HCT116 (cell line): ENCODE measurements at regions not wholly inside any gene's neighbourhood (a gene's known extent, or its start where the extent isn't known, plus 50 kb on each side); places are given as distances from the start of the nearest gene placed in this dataset.

Experiments
- ATAC-seq: fragments of 200-7000 bp; cut with Tn5 transposase; 2 replicates; pipeline ENCODE4 v1.9.1; 2020; ENCODE audit warnings: mild to moderate bottlenecking, moderate library complexity
- BruUV-seq: library from RNA; stranded (reverse); fragments of 400-500 nt; replicated peaks from 2 replicates; lab custom pipeline; 2021; lab: Mats Ljungman, UMichigan
- CTCF ChIA-PET: fragments of 300-600 bp; sonication (Branson Sonifier 250); formaldehyde crosslinking; loops from one replicate; lab custom pipeline; 2021; ENCODE audit warnings: antibody characterized with exemption; lab: Charles Lee
- POLR2A ChIA-PET: fragments of 300-600, 350-600 bp; sonication (Branson Sonifier 250); formaldehyde crosslinking; loops from one replicate; lab custom pipeline; 2021; ENCODE audit warnings: antibody characterized with exemption; lab: Charles Lee
- RAD21 ChIA-PET, 2 experiments: fragments of 300-600 bp; sonication (Branson Sonifier 250); formaldehyde crosslinking; loops; one replicate each; lab custom pipeline; 2023; ENCODE audit warnings: low total read pairs in 2 of 2; ENCODE audit not compliant: uncharacterized antibody in 2 of 2, unreplicated experiment in 2 of 2, low non-redundant PET in 1 of 2; lab: Charles Lee
- DNase-seq: peaks from one replicate; pipeline ENCODE4 v3.0.0-alpha.2; 2010; ENCODE audit warnings: low read depth, low spot score
- H2AFZ ChIP-seq: fragments of 200-600 bp; shearing (Covaris generic), sonication (generic); 2 replicates; pipeline ENCODE4 v1.6.1; 2017; ENCODE audit warnings: low read depth, mixed run types, mixed read lengths, antibody characterized with exemption, low read length; ENCODE audit not compliant: poor library complexity, severe bottlenecking
- H3K27ac ChIP-seq: 2 replicates; pipeline ENCODE4 v1.5.1; 2012; ENCODE audit warnings: low read depth, low read length
- H3K27me3 ChIP-seq: fragments of 200-600 bp; sonication (generic); 2 replicates; pipeline ENCODE4 v1.6.1; 2016; ENCODE audit warnings: mixed run types, low read length, mixed read lengths; ENCODE audit not compliant: insufficient read depth
- H3K36me3 ChIP-seq, 2 experiments: fragments of 200-500 bp in 1 of 2; fragments of 200-600 bp in 1 of 2; sonication (Bioruptor generic) in 1 of 2; sonication (generic) in 1 of 2; 2 replicates each; pipeline versions ENCODE4 v1.5.1 to v1.6.1; 2014 to 2016; ENCODE audit warnings: low read length in 2 of 2, inconsistent platforms in 1 of 2, mixed read lengths in 1 of 2, mixed run types in 1 of 2; ENCODE audit not compliant: insufficient read depth in 2 of 2, control insufficient read depth in 1 of 2
- H3K4me1 ChIP-seq, 2 experiments: fragments of 200-600 bp in 1 of 2; sonication (generic) in 1 of 2; 2 replicates each; pipeline versions ENCODE4 v1.5.1 to v1.6.1; 2012 to 2017; ENCODE audit warnings: low read length in 2 of 2, inconsistent platforms in 1 of 2, mild to moderate bottlenecking in 1 of 2, mixed read lengths in 1 of 2, mixed run types in 1 of 2, moderate library complexity in 1 of 2; ENCODE audit not compliant: insufficient read depth in 2 of 2, control insufficient read depth in 1 of 2
- H3K4me2 ChIP-seq: fragments of 200-600 bp; sonication (generic); 2 replicates; pipeline ENCODE4 v1.6.1; 2017; ENCODE audit warnings: mixed run types, low read length, mixed read lengths
- H3K4me3 ChIP-seq, 2 experiments: fragments of 200-600 bp in 1 of 2; sonication (generic) in 1 of 2; replicated peaks in 1 of 2; 2 replicates each; pipeline ENCODE4 v1.5.1; 2011 to 2016; ENCODE audit warnings: low read length in 2 of 2, control low read depth in 1 of 2, low read depth in 1 of 2, mild to moderate bottlenecking in 1 of 2, mixed read lengths in 1 of 2, mixed run types in 1 of 2
- H3K79me2 ChIP-seq: fragments of 200-600 bp; sonication (generic); 2 replicates; pipeline ENCODE4 v1.6.1; 2017; ENCODE audit warnings: mild to moderate bottlenecking, mixed run types, low read length, moderate library complexity, mixed read lengths; ENCODE audit not compliant: insufficient read depth
- H3K9ac ChIP-seq: fragments of 200-600 bp; sonication (generic); 2 replicates; pipeline ENCODE4 v1.6.1; 2016; ENCODE audit warnings: low read length, mixed read lengths
- H3K9me2 ChIP-seq: fragments of 200-600 bp; sonication (generic), shearing (Covaris generic); 2 replicates; pipeline ENCODE4 v1.6.1; 2017; ENCODE audit warnings: mixed run types, mild to moderate bottlenecking, moderate library complexity; ENCODE audit not compliant: insufficient read depth
- H3K9me3 ChIP-seq, 2 experiments: fragments of 200-500 bp in 1 of 2; fragments of 200-600 bp in 1 of 2; sonication (Bioruptor generic) in 1 of 2; sonication (generic) in 1 of 2; 2 replicates each; pipeline ENCODE4 v1.6.1; 2014 to 2017; ENCODE audit warnings: low read length in 2 of 2, mixed read lengths in 2 of 2, inconsistent platforms in 1 of 2, low read depth in 1 of 2, mild to moderate bottlenecking in 1 of 2, mixed run types in 1 of 2, moderate library complexity in 1 of 2; ENCODE audit not compliant: control insufficient read depth in 1 of 2, insufficient read depth in 1 of 2
- H4K20me1 ChIP-seq: fragments of 200-600 bp; sonication (generic), shearing (Covaris generic); 2 replicates; pipeline ENCODE4 v1.6.1; 2017; ENCODE audit warnings: mixed run types, mild to moderate bottlenecking, moderate library complexity; ENCODE audit not compliant: insufficient read depth
- CEBPB ChIP-seq: IDR thresholded peaks from 2 replicates; pipeline ENCODE4 v1.6.1; 2012; ENCODE audit warnings: low read depth
- ELF1 ChIP-seq: IDR thresholded peaks from 2 replicates; pipeline ENCODE4 v1.6.1; 2012; ENCODE audit warnings: low read depth, borderline replicate concordance
- EZH2 ChIP-seq: fragments of 200-600 bp; sonication (generic); IDR thresholded peaks from 2 replicates; pipeline ENCODE4 v1.6.1; 2017; ENCODE audit warnings: antibody characterized with exemption, mixed run types
- EZH2phosphoT487 ChIP-seq: fragments of 200-600 bp; IDR thresholded peaks from 2 replicates; pipeline ENCODE4 v1.6.1; 2018; ENCODE audit warnings: antibody characterized with exemption, borderline replicate concordance
- FOSL1 ChIP-seq: IDR thresholded peaks from 2 replicates; pipeline ENCODE4 v1.6.1; 2012; ENCODE audit warnings: low read depth
- POLR2AphosphoS5 ChIP-seq: IDR thresholded peaks from 2 replicates; pipeline ENCODE4 v1.6.1; 2011; ENCODE audit warnings: mild to moderate bottlenecking, low read depth, low read length, moderate library complexity
- RAD21 ChIP-seq: IDR thresholded peaks from 2 replicates; pipeline ENCODE4 v1.6.1; 2012; ENCODE audit warnings: low read depth, mild to moderate bottlenecking
- SIN3A ChIP-seq: IDR thresholded peaks from 2 replicates; pipeline ENCODE4 v1.6.1; 2012; ENCODE audit warnings: low read depth
- SRF ChIP-seq: IDR thresholded peaks from 2 replicates; pipeline ENCODE4 v1.6.1; 2012; ENCODE audit warnings: low read depth
- TCF7L2 ChIP-seq: IDR thresholded peaks from 2 replicates; pipeline ENCODE4 v1.7.0; 2011; ENCODE audit warnings: borderline replicate concordance, inconsistent platforms; ENCODE audit not compliant: insufficient read depth, insufficient read length; ENCODE audit errors: extremely low read depth
- YY1 ChIP-seq: IDR thresholded peaks from 2 replicates; pipeline ENCODE4 v1.6.1; 2011; ENCODE audit warnings: low read length, low read depth, moderate library complexity, mild to moderate bottlenecking; ENCODE audit not compliant: insufficient replicate concordance; ENCODE audit errors: extremely low read depth
- ZFX ChIP-seq: fragments of 450-650 bp; IDR thresholded peaks from 2 replicates; pipeline ENCODE4 v1.6.1; 2017
- ZNF274 ChIP-seq: fragments of 200-500 bp; sonication (Bioruptor generic); IDR thresholded peaks from 2 replicates; pipeline ENCODE4 v1.6.1; 2014; ENCODE audit warnings: mild to moderate bottlenecking, low read depth, low read length, inconsistent platforms
- intact Hi-C: fragments of 100-400 bp; cut with micrococcal nuclease; formaldehyde crosslinking; loops from 2 replicates; pipeline ENCODE4 v1.10.0; 2022
- TF ChIP-seq, protein P1 (sequence below), 3 experiments: fragments of 200-600 bp in 1 of 3; sonication (generic) in 1 of 3; IDR thresholded peaks in 2 of 3; conservative IDR thresholded peaks in 1 of 3; 2 replicates each; pipeline ENCODE4 v1.5.1; 2012 to 2017; ENCODE audit warnings: low read depth in 2 of 3, low read length in 2 of 3, antibody characterized with exemption in 1 of 3, borderline replicate concordance in 1 of 3, control low read depth in 1 of 3, mild to moderate bottlenecking in 1 of 3, mixed read lengths in 1 of 3, mixed run types in 1 of 3, moderate library complexity in 1 of 3; ENCODE audit not compliant: insufficient read depth in 1 of 3
- TF ChIP-seq, protein P2 (sequence below): IDR thresholded peaks from 2 replicates; pipeline ENCODE4 v1.6.1; 2011; ENCODE audit warnings: mild to moderate bottlenecking, low read length, moderate library complexity; ENCODE audit not compliant: insufficient replicate concordance; ENCODE audit errors: extremely low read depth
- TF ChIP-seq, protein P3 (sequence below): IDR thresholded peaks from 2 replicates; pipeline ENCODE4 v1.6.1; 2012; ENCODE audit warnings: low read depth

DNA sequence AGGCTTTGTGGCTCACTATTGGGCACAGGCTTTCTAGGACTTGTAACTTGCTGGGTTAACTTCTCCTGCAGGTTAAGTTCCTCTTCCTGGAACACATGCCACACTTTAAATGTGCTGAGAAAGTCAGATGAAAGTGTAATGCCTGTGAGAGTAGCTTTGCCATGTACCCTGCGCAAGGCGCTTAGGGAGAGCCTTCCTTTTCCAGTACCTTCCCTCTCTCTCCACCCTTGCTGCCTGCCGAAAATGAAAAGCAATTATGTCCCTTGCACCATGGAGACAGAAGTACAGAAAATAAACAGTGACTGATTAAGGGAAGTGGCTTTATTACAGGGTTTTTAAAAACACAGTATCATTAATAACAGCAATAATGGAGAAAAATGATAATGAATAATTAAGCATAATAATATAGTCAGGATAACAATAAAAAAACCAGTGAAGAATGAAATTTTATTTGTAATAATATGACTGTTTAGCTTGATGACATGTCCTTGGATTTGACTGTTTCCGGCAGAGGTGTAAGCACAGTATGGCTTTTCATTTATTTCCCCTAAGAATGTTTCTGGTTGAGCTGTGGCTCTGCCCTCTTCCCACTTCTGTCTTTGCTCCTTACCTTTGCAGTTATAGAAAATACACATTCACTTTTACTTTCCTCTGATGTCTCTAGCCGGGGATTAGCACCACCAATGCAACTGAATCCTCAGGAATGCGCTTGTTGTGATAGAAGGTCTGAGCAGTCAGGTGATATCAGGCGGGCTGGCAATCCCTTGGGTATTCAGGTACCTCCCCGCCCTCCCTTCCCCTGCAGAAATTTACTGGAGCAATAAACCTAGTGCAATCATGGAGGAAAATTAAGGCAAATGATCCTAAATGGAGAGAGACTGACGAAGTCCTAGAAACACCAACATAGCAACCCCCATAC lies 472.3 kb upstream of the CITED2 start:
- Histone ChIP-seq H3K4me2 (no peak overlapping the region), H3K9me2 (no peaks in the 10 kb centered on the region), H3K9ac (no peak overlapping the region), H3K27ac (no peak overlapping the region), H4K20me1 (no peaks in the 10 kb centered on the region), H3K36me3 (no peaks in the 10 kb centered on the region), H3K4me3 (no peak overlapping the region), H3K79me2 (no peaks in the 10 kb centered on the region), H3K27me3 (no peaks in the 10 kb centered on the region), H3K4me1 (no peaks in the 10 kb centered on the region), H3K9me3 (no peaks in the 10 kb centered on the region), H2AFZ (no peak overlapping the region)
- TF ChIP-seq EZH2 (no peak), CEBPB (no peak), TCF7L2 (no peak), YY1 (no peak), POLR2AphosphoS5 (no peak), SRF (no peak), EZH2phosphoT487 (no peak), ZNF274 (no peak), RAD21 (no peak), ELF1 (no peak), FOSL1 (no peak), SIN3A (no peak), ZFX (no peak)
- TF ChIP-seq, protein P1, sequence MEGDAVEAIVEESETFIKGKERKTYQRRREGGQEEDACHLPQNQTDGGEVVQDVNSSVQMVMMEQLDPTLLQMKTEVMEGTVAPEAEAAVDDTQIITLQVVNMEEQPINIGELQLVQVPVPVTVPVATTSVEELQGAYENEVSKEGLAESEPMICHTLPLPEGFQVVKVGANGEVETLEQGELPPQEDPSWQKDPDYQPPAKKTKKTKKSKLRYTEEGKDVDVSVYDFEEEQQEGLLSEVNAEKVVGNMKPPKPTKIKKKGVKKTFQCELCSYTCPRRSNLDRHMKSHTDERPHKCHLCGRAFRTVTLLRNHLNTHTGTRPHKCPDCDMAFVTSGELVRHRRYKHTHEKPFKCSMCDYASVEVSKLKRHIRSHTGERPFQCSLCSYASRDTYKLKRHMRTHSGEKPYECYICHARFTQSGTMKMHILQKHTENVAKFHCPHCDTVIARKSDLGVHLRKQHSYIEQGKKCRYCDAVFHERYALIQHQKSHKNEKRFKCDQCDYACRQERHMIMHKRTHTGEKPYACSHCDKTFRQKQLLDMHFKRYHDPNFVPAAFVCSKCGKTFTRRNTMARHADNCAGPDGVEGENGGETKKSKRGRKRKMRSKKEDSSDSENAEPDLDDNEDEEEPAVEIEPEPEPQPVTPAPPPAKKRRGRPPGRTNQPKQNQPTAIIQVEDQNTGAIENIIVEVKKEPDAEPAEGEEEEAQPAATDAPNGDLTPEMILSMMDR (IDR thresholded peaks at IDR 0.05 in 2 of 3, conservative IDR thresholded peaks at IDR 0.05 in 1 of 3; ENCODE audit: borderline replicate concordance in 1 of 3, insufficient read depth in 1 of 3, low read depth in 2 of 3, low read length in 2 of 3), result no peak
- TF ChIP-seq, protein P2, sequence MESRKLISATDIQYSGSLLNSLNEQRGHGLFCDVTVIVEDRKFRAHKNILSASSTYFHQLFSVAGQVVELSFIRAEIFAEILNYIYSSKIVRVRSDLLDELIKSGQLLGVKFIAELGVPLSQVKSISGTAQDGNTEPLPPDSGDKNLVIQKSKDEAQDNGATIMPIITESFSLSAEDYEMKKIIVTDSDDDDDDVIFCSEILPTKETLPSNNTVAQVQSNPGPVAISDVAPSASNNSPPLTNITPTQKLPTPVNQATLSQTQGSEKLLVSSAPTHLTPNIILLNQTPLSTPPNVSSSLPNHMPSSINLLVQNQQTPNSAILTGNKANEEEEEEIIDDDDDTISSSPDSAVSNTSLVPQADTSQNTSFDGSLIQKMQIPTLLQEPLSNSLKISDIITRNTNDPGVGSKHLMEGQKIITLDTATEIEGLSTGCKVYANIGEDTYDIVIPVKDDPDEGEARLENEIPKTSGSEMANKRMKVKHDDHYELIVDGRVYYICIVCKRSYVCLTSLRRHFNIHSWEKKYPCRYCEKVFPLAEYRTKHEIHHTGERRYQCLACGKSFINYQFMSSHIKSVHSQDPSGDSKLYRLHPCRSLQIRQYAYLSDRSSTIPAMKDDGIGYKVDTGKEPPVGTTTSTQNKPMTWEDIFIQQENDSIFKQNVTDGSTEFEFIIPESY, result no peak
- TF ChIP-seq, protein P3, sequence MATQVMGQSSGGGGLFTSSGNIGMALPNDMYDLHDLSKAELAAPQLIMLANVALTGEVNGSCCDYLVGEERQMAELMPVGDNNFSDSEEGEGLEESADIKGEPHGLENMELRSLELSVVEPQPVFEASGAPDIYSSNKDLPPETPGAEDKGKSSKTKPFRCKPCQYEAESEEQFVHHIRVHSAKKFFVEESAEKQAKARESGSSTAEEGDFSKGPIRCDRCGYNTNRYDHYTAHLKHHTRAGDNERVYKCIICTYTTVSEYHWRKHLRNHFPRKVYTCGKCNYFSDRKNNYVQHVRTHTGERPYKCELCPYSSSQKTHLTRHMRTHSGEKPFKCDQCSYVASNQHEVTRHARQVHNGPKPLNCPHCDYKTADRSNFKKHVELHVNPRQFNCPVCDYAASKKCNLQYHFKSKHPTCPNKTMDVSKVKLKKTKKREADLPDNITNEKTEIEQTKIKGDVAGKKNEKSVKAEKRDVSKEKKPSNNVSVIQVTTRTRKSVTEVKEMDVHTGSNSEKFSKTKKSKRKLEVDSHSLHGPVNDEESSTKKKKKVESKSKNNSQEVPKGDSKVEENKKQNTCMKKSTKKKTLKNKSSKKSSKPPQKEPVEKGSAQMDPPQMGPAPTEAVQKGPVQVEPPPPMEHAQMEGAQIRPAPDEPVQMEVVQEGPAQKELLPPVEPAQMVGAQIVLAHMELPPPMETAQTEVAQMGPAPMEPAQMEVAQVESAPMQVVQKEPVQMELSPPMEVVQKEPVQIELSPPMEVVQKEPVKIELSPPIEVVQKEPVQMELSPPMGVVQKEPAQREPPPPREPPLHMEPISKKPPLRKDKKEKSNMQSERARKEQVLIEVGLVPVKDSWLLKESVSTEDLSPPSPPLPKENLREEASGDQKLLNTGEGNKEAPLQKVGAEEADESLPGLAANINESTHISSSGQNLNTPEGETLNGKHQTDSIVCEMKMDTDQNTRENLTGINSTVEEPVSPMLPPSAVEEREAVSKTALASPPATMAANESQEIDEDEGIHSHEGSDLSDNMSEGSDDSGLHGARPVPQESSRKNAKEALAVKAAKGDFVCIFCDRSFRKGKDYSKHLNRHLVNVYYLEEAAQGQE, result no peak
- ChIA-PET CTCF (no interaction called here), RAD21 (no interaction called here), POLR2A (no interaction called here)
- no peak for DNase-seq
- BruUV-seq, result no TSS peak
- ATAC-seq, result no peak
- intact Hi-C loops, result no loop called here
